NCI-H2196 (cell line): ENCODE measurements at regions not wholly inside any gene's neighbourhood (a gene's known extent, or its start where the extent isn't known, plus 50 kb on each side); places are given as distances from the start of the nearest gene placed in this dataset.
A peak's percentile ranks its signal among the peaks of the same experiment; 100 is the strongest.

Experiments used
- DNase-seq: peaks from one replicate; lab custom pipeline; 2025; ENCODE audit not compliant: unreplicated experiment; lab: John Stamatoyannopoulos, UW

DNA sequence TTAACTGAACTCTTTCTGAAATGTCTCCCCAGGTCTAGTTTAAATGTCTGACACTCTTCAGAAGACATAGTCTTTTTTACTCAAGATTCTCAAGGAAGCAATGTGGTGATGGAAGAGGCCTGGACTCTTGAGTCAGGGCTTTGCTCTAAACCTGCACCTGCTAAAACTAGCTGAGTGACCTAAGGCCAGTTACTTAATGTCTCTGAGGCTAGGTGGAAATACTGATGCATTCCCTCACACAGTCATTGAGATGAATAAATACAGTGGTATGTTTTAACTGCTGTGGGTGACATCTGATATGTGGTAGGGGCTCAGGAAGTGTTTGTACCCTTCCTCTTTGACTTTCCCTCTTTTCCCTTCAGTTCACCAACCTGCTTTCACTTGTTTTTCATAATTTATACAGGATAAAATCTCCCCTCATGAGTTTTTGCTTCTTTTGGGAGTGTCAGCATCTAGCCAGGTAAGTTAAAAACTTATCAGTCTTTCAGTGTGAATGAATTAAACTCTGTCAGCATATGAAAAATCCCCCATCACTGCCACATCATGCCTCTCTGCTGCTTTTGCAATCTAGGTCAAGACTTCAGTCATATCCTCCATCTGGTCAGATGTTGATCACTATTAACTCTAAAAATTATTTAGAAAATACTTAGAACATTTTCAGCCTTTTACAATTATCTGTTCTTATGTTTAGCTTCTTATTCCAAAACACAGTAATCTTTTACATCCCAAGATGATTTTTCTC, 178.7 kb upstream of the TNFAIP3 start:
- no peak for DNase-seq

DNA sequence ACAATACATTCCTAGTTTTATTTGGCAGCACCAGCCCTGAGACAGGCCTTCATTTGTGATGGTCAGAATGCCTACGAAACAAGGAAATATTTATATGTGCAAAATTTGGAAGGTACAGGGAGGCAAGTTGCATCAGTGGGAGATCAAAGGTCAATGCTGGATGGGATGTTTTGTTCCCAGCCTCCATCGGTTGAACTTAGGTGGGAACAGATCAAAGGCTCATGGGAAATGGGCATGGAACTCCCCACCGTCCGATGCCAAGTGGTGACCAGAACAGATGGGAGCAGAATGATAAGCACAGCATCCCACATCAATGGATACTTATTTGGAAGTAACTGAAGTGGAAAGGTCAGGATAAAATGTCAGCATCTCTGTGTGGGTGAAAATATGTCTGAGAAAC, 177.7 kb upstream of the TNFAIP3 start:
- DNase-seq: no peak

DNA sequence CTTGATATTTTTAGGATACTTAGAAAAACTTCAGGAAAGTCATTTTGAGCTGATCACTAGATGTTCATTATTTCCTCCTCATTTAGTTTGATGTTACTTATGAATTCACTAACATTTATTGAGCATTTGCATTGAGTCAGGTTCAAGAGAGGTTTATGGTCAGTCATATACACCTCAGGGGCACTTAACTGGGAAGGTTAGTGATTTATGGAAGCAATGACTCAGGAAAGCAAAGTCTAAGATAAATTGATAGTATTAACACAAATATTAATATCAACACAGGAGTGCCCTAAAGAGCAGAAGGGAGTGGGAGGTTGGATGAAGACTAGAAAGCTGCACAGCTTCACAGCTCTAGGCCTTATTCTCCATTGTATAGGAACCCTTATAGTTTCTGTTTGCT, 177.0 kb upstream of the TNFAIP3 start:
- DNase-seq: no peak

DNA sequence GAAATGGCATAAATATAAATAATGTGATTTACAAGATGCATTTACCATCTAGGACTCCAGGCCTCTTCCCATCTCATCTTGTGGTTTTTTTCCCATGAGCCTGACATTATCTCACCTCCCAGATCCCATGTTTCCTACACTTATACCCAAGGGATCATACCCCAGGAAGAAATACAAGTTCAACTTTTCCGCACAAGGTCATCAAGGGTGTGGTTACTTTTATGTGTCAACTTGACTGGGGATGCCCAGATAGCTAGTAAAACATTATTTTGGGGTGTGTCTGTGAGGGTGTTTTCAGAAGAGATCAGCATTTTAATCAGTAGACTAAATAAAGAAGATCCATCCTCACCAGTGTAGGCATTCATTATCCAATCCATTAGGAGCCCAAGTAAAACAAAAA, 176.3 kb upstream of the TNFAIP3 start:
- DNase-seq: no peak

DNA sequence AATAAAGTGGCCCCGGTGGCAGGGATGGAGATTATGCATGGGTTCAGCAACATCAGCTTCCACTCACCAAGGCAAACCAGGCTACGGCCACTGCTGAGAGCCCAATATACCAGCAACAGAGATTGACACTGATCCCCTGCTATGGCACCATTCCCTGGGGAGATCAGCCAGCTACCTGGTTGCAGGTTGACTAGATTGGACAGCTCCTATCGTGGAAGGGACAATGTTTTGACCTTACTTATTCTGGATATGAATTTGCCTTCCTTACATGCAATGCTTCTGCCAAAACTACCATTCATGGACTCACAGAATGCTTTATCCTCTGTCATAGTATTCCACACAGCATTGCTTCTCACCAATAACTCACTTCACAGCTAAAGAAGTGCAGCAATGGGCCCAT, 174.8 kb upstream of the TNFAIP3 start:
- no peak for DNase-seq

DNA sequence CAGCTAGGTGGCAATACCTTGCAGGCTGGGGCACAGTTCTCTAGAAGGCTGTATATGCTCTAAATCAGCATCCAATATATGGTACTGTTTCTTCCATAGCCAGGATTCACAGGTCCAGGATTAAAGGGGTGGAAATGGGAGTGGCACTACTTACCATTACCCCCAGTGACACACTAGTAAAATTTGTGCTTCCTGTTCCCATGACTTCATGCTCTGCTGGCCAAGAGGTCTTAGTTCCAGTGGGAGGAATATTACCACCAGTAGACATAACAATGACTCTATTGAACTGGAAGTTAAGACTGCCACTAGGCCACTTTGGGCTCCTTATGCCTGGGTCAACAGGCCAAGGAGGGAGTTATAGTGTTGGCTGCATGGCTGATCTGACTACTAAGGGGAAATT, 174.3 kb upstream of the TNFAIP3 start:
- no peak for DNase-seq

DNA sequence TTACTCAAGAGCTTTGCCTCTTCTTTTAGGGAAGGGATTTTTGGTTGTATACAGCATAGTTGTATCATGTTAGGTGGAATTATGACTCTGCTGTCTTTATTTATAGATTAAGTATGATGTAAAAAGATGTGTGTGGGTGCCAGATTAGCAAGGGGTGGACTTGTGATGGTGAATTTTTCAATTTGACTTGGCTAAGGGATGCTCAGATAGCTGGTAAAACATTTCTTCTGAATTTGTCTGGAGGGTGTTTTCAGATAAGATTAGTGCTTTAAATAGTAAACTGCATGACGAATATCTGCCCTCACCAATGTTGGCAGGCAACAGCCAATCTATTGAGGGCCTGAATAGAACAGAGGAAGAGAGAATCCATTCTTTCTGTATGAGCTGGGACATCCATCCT, 173.3 kb upstream of the TNFAIP3 start:
- DNase-seq: no peak

DNA sequence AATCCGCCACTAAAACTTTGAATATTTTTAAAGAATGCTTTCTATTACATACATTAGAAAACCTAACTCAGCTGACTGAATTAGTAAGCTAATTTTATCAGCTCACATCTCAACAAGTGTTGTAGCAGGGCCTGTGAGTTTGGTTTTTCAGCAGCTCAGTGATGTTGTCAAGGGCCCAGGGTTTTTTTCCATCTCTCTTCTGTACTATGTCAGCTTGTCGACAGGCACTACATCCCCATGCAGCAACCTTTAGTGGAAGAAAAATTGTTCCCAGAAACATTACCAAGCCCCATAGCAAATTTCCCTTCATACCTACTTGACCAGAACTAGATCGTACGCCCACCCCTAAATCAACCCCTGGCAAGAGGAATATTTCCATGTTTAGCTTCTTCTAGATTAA, 170.3 kb upstream of the TNFAIP3 start:
- no peak for DNase-seq

DNA sequence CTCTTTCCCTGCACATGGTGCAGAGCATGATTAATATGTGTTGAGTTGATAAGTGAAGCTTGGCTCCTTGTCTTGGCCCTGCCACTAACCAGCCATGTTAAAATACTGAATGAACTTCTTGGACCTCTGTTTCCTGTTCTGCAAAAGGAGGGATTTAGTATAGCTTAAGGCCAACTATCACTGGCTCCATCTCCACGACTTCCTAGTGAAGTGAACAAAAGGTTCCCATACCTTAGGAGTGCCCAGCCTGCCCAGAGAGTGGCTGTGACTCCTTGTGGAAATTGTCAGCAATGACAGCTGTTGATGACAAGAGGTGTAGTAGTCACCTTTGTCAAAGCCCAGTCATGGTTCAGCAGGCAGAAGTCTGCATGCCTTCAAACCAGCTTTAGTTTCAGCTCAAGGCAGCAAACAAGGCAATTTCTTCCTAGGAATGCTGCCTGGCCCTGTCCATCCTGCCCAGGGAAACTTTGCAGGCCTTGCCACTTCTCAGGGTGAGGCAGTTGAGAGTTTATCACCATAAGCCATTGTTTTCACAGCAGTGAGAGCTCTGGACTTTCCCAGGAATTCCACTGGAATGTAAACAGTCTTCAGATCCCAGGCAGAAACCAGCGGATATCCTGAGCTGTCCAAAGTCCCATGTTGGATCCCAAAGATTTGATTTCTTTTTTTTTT, 169.7 kb upstream of the TNFAIP3 start:
- DNase-seq: no peak

DNA sequence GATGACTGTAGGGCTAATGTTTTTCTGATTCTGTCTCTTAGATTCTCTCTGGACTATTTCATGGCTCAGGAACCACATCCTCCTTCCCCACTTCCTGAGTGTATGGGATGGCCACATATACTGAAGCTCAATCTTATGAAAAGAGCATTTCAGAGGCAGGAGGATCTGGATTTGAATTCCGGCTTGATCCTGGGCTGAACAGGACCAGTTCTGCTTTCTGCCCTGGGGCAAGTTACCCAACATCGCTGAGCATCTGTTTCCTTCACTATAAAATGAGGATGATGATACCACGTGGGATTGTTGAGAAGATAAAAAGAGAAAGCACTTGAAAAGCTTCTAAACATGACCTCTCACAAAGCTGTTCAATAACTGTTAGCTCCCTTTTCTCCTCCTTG, 168.4 kb upstream of the TNFAIP3 start:
- no peak for DNase-seq

DNA sequence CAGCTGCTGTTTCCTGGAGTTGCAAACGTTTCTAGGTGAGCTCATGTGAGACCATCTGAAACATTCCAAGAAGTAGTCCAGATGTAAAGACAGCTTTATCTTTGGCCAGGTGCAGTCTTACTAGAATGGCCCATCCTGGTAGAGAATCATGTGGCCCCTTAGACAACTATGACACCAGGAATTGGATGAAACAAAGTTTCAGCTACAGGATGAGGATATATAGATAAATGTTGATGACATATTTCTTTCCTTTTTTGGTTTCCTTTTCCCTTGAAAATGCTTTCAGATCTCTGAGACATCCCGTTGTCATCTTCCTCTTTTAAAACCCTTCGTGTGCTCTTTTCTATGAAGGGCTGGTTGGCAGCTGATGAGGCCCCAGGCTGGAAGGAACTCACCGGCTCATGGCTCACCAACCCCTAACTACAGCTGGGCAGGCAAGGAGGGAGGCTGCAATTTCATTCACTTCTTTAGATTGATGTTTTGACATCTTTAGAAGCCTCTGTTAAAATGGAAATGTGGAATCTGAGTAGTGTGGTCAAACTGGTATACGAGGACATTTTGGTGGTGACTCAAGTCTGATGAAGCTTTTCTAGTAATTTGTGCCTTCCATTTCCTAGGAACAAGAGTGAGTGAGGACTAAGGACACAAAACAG, 167.9 kb upstream of the TNFAIP3 start:
- no peak for DNase-seq

DNA sequence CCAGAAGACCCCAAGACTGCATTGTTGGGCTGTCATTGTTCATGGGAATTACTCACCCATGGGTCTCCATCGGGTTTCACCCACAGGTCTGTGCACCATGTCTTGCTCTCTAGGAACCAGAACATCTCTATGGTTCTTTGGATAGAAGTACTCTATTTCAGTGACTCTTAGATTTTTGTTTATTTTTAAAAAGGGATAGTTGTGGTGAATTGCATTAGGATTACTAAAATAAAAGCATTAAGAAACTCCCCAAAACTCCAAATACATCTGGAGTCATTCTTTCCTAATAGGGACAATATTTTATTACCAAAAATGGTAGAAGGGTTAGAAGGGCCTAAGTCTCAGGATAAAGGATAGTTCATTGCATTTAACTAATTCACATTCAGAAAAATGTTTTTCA, 166.9 kb upstream of the TNFAIP3 start:
- no peak for DNase-seq

DNA sequence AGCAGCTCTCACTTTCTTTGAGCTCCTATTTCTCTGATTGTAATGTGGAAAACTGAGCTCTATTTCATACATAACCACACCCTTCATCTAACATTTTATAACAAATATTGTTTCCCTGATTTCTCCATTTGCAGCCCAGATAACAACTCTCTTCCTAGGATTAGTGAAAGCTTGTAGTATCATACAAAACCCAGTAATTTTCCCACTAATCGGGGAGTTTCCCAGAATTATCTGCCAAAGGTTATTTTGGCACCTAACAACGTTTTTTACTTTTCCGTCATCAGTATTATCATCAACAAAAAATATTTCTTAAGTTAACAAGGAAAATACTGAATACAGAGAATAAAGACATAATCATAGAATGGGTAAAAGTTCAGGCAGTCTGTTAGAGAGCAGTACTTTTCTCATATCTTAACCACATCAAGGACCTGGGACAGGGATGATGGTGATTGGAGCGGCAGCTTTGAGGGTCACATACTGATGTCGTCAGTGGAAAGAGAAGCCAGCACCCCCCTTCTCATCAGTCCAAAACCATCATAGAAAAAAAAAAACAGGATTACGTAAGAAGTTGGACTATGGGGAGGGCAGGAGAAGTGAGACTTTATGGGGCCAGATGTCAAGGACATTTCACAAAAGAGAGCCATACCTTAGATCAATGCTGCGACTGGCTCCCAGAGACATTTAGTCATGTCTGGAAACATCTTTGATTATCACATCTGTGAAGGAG, 166.1 kb upstream of the TNFAIP3 start:
- no peak for DNase-seq

DNA sequence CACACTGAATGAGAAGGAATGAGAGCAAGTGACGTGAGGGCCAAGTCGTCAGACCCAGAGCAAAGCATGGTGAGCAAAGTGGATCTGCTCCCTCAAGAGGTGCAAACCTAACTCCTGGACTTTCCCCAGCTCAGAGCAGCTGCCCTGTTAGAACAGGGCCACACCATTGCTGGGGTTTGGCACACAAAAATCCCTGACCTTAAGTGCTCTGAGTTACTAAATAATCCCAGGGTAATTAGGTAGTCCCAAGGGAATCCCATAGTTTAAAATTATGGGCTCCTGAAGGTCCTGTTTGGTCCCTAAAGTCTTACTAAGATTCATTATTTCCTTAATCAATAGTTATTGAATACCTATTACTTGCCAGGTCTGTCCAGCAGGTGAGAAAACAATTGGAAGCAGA, 165.1 kb upstream of the TNFAIP3 start:
- no peak for DNase-seq

DNA sequence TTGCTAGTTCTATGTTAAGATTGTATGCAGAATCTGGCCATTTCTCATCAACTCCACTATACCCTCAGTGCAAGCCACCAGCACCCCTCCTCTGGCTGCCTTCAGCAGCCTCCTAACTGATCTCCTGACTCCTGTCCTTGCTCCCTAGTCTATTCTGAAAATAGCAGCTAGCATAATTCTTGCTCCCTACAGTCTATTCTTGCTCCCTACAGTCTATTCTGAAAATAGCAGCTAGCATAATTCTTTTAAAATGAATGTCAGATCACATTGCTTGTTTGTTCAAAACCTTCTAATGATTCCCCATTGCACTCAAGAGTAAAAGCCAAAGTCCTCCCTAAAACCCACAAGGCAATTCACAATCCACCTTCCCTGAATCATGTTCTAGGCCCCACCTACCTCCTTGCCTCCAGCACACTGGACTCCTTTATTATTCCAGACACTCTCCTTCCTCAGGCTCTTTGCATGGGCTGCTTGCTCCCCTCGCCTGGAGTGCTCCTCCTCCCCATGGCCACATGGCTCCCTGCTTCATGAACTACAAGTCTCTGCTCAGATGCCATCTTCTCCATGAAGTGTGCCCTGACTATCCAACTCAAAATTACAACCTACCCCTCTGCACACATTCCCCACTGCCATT, 164.2 kb upstream of the TNFAIP3 start:
- DNase-seq: no peak

DNA sequence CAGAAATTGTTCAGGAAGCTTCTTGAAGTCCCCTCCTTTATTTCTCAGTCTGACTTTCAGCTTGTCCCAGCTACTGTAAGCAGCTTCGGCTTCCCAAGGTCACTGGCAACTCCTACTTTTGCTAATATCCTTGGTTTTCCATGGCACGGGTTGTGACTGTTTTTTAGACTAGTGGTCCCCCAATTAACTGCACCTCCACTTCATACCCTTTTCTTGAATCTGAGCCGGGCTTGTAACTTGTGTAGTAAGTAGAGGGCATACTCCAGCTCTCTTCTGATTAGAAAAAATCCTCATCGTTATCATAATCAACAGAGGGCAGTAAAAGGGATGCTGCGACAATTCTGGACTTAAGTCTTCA, 162.3 kb upstream of the TNFAIP3 start:
- DNase-seq: no peak

DNA sequence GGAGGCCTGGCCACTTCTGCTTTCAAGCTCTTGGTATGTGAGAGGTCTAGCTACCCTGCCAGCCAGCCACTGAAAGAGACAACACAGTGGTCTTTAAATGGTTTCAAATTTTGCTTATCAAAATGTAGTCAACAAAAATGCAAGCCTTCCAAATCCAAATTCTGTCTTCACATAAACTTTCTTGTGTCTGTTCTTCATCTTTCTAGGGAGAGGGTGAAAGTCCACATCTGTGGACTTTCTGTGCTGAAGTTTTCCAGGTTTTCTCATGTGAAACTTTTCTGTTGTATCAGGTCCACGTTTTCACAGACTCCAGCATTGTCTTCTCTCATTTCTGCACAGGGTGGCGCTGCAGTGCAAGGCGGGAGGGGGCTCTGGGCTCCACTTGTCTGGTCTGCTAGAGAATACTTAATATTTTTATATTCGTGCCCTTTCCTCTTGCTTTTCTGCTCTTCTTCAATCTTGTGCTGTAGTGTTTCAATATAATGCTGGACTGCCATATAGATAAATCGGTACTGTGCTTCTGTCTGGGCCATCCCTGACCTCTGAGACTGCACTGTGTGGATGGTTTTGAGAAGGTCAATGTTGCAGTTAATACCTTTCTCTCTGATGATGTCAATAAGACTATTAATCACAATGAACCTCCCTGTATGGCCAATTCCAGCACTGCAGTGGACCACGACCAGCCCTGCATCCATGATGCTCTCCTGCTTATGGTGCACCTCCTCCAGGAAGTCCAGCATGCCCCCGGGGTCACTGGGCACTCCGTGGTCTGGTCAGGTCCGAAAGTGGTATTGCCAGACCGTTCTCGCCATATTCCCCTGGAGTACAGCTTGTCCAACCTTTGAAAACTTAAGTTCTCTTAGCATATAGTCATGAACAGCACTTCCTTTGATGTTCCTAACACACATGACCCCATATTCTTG, 161.6 kb upstream of the TNFAIP3 start:
- DNase-seq: peak; percentile 60

DNA sequence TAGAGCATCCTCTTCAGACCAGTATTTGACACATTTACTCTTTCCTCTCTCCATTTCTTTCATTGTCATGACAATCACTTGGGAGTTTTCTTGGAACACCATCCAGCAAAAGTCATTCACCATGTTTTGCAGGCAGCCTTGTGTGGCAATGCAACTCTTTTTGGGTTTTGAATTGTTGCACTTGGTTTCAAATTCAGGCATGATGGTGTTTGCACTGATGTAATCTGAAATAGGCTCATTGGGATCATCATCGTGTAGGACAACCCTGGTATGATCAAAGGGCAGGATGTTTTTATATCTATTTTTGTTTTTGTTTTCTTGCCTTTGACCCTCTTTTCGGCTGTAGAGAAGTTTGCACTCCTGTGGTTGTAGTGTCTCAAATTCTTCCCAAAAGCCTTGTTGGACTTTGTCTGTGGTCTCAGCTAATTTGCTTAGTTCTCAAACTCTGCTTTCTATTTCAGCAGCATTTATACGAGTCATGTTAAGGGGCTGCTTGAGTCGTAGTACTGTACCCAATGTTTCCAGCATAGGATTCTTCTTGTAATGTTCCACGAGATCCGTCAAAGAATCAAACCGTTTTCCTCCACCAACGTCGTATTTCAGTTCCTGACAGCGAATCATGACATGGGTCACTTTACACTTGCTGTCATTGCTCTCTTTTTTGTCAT, 160.8 kb upstream of the TNFAIP3 start:
- DNase-seq: no peak

DNA sequence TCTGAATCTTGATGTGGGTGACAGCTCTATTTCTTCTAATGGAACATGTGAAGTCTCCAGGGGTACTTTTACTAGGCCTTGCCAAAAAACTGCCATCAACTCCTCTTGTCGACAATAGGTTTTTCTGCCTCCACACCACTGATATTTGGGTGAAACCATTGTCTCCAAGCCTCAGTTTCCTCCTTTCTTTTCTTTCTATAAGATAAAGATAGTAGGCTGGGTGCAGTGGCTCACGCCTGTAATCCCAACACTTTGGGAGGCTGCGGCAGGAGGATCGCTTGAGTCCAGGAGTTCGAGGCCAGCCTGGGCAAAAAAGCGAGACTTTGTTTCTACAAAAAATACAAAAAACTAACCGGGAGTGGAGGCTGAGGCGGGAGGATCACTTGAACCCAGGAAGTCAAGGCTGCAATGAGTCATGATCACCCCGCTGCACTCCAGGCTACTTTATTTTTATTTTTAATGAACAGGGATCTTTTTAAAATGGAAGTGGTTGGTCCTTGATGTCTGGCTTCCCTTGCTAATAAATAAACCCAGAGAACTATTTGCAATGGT, 159.9 kb upstream of the TNFAIP3 start:
- DNase-seq: no peak
